SK-N-SH treated with all-trans-retinoic acid at 6 μM for 48 hours (cell line): ENCODE measurements at regions not wholly inside any gene's neighbourhood (a gene's known extent, or its start where the extent isn't known, plus 50 kb on each side); places are given as distances from the start of the nearest gene placed in this dataset.

Experiments used
- ATAC-seq: fragments of 200-7000 bp; cut with Tn5 transposase; 3 replicates; pipeline ENCODE4 v1.9.1; 2020; ENCODE audit warnings: mild to moderate bottlenecking, moderate library complexity
- ARNTL ChIP-seq: fragments of 450-650 bp; formaldehyde crosslinking; IDR thresholded peaks from 2 replicates; pipeline ENCODE4 v1.5.0; 2020; ENCODE audit warnings: low read depth, mild to moderate bottlenecking, moderate library complexity, borderline replicate concordance
- BACH2 ChIP-seq: fragments of 250-450 bp; sonication (Bioruptor Pico); IDR thresholded peaks from 2 replicates; pipeline ENCODE4 v1.9.0; 2021; ENCODE audit warnings: mild to moderate bottlenecking, borderline replicate concordance
- CSDC2 ChIP-seq: fragments of 250-450 bp; sonication (Bioruptor Pico); IDR thresholded peaks from 2 replicates; pipeline ENCODE4 v1.5.0; 2020; ENCODE audit warnings: mild to moderate bottlenecking, moderate library complexity
- CSRNP3 ChIP-seq: fragments of 250-450 bp; sonication (Bioruptor Pico); IDR thresholded peaks from 2 replicates; pipeline ENCODE4 v1.5.1; 2021; ENCODE audit warnings: mild to moderate bottlenecking, moderate library complexity
- ESRRG ChIP-seq: fragments of 250-450 bp; sonication (Bioruptor Pico); IDR thresholded peaks from 2 replicates; pipeline ENCODE4 v1.6.1; 2021; ENCODE audit warnings: mild to moderate bottlenecking
- GLIS3 ChIP-seq: fragments of 250-450 bp; sonication (Bioruptor Pico); IDR thresholded peaks from 2 replicates; pipeline ENCODE4 v1.5.0; 2020; ENCODE audit warnings: mild to moderate bottlenecking, moderate library complexity
- ISL1 ChIP-seq: fragments of 250-450 bp; sonication (Bioruptor Pico); IDR thresholded peaks from 2 replicates; pipeline ENCODE4 v2.1.2; 2022; ENCODE audit warnings: mild to moderate bottlenecking, moderate library complexity
- OSR1 ChIP-seq: fragments of 250-450 bp; sonication (Bioruptor Pico); IDR thresholded peaks from 2 replicates; pipeline ENCODE4 v1.8.0; 2022; ENCODE audit warnings: moderate library complexity, mild to moderate bottlenecking, inconsistent platforms
- PPARA ChIP-seq: fragments of 250-450 bp; sonication (Bioruptor Pico); IDR thresholded peaks from 2 replicates; pipeline ENCODE4 v1.5.0; 2020; ENCODE audit warnings: mild to moderate bottlenecking, borderline replicate concordance
- RARB ChIP-seq: fragments of 250-450 bp; sonication (Bioruptor Pico); IDR thresholded peaks from 2 replicates; pipeline ENCODE4 v1.8.0; 2021; ENCODE audit warnings: mild to moderate bottlenecking, moderate library complexity
- SNAI2 ChIP-seq: fragments of 250-450 bp; sonication (Bioruptor Pico); IDR thresholded peaks from 2 replicates; pipeline ENCODE4 v1.5.0; 2020; ENCODE audit warnings: mild to moderate bottlenecking, moderate library complexity
- TCF4 ChIP-seq: fragments of 250-450 bp; sonication (Bioruptor Pico); IDR thresholded peaks from 2 replicates; pipeline ENCODE4 v1.8.0; 2021; ENCODE audit warnings: mild to moderate bottlenecking, moderate library complexity, borderline replicate concordance
- TOX ChIP-seq: fragments of 250-450 bp; sonication (Bioruptor Pico); IDR thresholded peaks from 2 replicates; pipeline ENCODE4 v1.8.0; 2021; ENCODE audit warnings: mild to moderate bottlenecking, moderate library complexity, borderline replicate concordance
- ZFP3 ChIP-seq: fragments of 250-450 bp; sonication (Bioruptor Pico); IDR thresholded peaks from 2 replicates; pipeline ENCODE4 v1.5.0; 2020; ENCODE audit warnings: mild to moderate bottlenecking, moderate library complexity
- ZFP30 ChIP-seq: fragments of 450-650 bp; formaldehyde crosslinking; IDR thresholded peaks from 2 replicates; pipeline ENCODE4 v1.5.0; 2022; ENCODE audit warnings: mild to moderate bottlenecking, moderate library complexity
- ZNF565 ChIP-seq: fragments of 450-650 bp; formaldehyde crosslinking; conservative IDR thresholded peaks from 2 replicates; pipeline ENCODE4 v1.5.0; 2020; ENCODE audit warnings: low read depth, mild to moderate bottlenecking, moderate library complexity
- ZNF70 ChIP-seq: fragments of 450-650 bp; formaldehyde crosslinking; IDR thresholded peaks from 2 replicates; pipeline ENCODE4 v1.5.0; 2020; ENCODE audit warnings: mild to moderate bottlenecking, moderate library complexity
- ZNF8 ChIP-seq: fragments of 450-650 bp; formaldehyde crosslinking; IDR thresholded peaks from 2 replicates; pipeline ENCODE4 v1.5.0; 2020; ENCODE audit warnings: mild to moderate bottlenecking, moderate library complexity
- TF ChIP-seq, protein P1 (sequence below): fragments of 250-450 bp; sonication (Bioruptor Pico); IDR thresholded peaks from 2 replicates; pipeline ENCODE4 v1.8.0; 2020; ENCODE audit warnings: mild to moderate bottlenecking, moderate library complexity, borderline replicate concordance
- TF ChIP-seq, protein P2 (sequence below): fragments of 250-450 bp; sonication (Bioruptor Pico); IDR thresholded peaks from 2 replicates; pipeline ENCODE4 v1.5.1; 2020; ENCODE audit warnings: low read depth, mild to moderate bottlenecking, moderate library complexity
- TF ChIP-seq, protein P3 (sequence below): fragments of 250-450 bp; sonication (Bioruptor Pico); IDR thresholded peaks from 2 replicates; pipeline ENCODE4 v1.5.0; 2020; ENCODE audit warnings: mild to moderate bottlenecking, moderate library complexity

- TF ChIP-seq TCF4 (CRISPR knock-in tag) (no peak), TOX (CRISPR knock-in tag) (no peak), BACH2 (CRISPR knock-in tag) (no peak), ISL1 (no peak), SNAI2 (CRISPR knock-in tag) (no peak), CSRNP3 (CRISPR knock-in tag) (no peak)
- TF ChIP-seq, protein P1, sequence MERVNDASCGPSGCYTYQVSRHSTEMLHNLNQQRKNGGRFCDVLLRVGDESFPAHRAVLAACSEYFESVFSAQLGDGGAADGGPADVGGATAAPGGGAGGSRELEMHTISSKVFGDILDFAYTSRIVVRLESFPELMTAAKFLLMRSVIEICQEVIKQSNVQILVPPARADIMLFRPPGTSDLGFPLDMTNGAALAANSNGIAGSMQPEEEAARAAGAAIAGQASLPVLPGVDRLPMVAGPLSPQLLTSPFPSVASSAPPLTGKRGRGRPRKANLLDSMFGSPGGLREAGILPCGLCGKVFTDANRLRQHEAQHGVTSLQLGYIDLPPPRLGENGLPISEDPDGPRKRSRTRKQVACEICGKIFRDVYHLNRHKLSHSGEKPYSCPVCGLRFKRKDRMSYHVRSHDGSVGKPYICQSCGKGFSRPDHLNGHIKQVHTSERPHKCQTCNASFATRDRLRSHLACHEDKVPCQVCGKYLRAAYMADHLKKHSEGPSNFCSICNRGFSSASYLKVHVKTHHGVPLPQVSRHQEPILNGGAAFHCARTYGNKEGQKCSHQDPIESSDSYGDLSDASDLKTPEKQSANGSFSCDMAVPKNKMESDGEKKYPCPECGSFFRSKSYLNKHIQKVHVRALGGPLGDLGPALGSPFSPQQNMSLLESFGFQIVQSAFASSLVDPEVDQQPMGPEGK (CRISPR knock-in tag), result no peak
These were observed 194.4 kb upstream of the CPEB2 start (continued) for GRCh38 chr4:14807856-14808255.

- TF ChIP-seq TCF4 (CRISPR knock-in tag) (no peak), CSRNP3 (CRISPR knock-in tag) (no peak), CSDC2 (CRISPR knock-in tag) (no peak), GLIS3 (CRISPR knock-in tag) (no peak), OSR1 (CRISPR knock-in tag) (no peak), ARNTL (CRISPR knock-in tag) (no peak), ZNF70 (CRISPR knock-in tag) (no peak), RARB (CRISPR knock-in tag) (no peak), TOX (CRISPR knock-in tag) (no peak), SNAI2 (CRISPR knock-in tag) (no peak)
- TF ChIP-seq, protein P1 (CRISPR knock-in tag), result no peak
- no peak for ATAC-seq
These were observed 193.1 kb upstream of the CPEB2 start for GRCh38 chr4:14809203-14809602.

DNA sequence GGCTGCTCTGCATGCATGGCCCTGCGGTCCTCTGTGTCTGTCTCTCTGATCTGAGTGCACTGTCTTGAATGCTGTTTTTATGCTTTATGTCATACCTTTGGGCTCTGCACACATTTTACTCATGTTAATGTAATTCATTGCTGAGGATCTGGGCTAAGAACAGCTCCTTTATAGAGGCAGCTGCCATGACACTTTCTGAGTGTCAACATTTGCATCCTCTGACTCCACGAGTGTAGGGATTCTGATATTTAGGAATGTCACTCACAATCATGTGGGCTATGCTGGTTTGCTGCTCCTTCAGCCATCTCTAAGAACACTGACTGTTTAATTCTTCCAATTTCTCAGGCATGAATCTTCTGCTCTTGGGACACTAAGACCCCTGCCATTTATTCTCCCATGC lies 192.2 kb upstream of the CPEB2 start:
- no peak for ATAC-seq
- TF ChIP-seq, protein P1 (CRISPR knock-in tag), result no peak
- no peak for TF ChIP-seq BACH2 (CRISPR knock-in tag)
- TF ChIP-seq ZNF8 (CRISPR knock-in tag), result no peak
- TF ChIP-seq, protein P2, sequence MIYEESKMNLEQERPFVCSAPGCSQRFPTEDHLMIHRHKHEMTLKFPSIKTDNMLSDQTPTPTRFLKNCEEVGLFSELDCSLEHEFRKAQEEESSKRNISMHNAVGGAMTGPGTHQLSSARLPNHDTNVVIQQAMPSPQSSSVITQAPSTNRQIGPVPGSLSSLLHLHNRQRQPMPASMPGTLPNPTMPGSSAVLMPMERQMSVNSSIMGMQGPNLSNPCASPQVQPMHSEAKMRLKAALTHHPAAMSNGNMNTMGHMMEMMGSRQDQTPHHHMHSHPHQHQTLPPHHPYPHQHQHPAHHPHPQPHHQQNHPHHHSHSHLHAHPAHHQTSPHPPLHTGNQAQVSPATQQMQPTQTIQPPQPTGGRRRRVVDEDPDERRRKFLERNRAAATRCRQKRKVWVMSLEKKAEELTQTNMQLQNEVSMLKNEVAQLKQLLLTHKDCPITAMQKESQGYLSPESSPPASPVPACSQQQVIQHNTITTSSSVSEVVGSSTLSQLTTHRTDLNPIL (CRISPR knock-in tag), result no peak
- no peak for TF ChIP-seq ZNF565 (CRISPR knock-in tag)

- no peak for ATAC-seq
- TF ChIP-seq PPARA (CRISPR knock-in tag) (no peak), RARB (CRISPR knock-in tag) (no peak), ESRRG (CRISPR knock-in tag) (no peak), ZNF8 (CRISPR knock-in tag) (no peak), ARNTL (CRISPR knock-in tag) (no peak), ZFP30 (CRISPR knock-in tag) (no peak), ZNF70 (CRISPR knock-in tag) (no peak), ZFP3 (no peak), TCF4 (CRISPR knock-in tag) (no peak)
- TF ChIP-seq, protein P1 (CRISPR knock-in tag), result no peak
- TF ChIP-seq, protein P3, sequence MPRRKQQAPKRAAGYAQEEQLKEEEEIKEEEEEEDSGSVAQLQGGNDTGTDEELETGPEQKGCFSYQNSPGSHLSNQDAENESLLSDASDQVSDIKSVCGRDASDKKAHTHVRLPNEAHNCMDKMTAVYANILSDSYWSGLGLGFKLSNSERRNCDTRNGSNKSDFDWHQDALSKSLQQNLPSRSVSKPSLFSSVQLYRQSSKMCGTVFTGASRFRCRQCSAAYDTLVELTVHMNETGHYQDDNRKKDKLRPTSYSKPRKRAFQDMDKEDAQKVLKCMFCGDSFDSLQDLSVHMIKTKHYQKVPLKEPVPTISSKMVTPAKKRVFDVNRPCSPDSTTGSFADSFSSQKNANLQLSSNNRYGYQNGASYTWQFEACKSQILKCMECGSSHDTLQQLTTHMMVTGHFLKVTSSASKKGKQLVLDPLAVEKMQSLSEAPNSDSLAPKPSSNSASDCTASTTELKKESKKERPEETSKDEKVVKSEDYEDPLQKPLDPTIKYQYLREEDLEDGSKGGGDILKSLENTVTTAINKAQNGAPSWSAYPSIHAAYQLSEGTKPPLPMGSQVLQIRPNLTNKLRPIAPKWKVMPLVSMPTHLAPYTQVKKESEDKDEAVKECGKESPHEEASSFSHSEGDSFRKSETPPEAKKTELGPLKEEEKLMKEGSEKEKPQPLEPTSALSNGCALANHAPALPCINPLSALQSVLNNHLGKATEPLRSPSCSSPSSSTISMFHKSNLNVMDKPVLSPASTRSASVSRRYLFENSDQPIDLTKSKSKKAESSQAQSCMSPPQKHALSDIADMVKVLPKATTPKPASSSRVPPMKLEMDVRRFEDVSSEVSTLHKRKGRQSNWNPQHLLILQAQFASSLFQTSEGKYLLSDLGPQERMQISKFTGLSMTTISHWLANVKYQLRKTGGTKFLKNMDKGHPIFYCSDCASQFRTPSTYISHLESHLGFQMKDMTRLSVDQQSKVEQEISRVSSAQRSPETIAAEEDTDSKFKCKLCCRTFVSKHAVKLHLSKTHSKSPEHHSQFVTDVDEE (CRISPR knock-in tag), result no peak
These were observed 191.7 kb upstream of the CPEB2 start for GRCh38 chr4:14810568-14810967.
